Stimulated activated CD8-positive, alpha-beta memory T cell treated with anti-CD3 and anti-CD28 coated beads, Interleukin-15, amount 100 ng/mL, for 1 hour (primary cell): ENCODE measurements at regions not wholly inside any gene's neighbourhood (a gene's known extent, or its start where the extent isn't known, plus 50 kb on each side); places are given as distances from the start of the nearest gene placed in this dataset.

Source experiments
- DNase-seq: peaks from one replicate; pipeline ENCODE4 v3.0.0-alpha.2; 2020; ENCODE audit warnings: low read depth

GRCh38 chr9:75410405-75410804 is 322.1 kb downstream of the OSTF1 start:
- DNase-seq: no peak

DNA sequence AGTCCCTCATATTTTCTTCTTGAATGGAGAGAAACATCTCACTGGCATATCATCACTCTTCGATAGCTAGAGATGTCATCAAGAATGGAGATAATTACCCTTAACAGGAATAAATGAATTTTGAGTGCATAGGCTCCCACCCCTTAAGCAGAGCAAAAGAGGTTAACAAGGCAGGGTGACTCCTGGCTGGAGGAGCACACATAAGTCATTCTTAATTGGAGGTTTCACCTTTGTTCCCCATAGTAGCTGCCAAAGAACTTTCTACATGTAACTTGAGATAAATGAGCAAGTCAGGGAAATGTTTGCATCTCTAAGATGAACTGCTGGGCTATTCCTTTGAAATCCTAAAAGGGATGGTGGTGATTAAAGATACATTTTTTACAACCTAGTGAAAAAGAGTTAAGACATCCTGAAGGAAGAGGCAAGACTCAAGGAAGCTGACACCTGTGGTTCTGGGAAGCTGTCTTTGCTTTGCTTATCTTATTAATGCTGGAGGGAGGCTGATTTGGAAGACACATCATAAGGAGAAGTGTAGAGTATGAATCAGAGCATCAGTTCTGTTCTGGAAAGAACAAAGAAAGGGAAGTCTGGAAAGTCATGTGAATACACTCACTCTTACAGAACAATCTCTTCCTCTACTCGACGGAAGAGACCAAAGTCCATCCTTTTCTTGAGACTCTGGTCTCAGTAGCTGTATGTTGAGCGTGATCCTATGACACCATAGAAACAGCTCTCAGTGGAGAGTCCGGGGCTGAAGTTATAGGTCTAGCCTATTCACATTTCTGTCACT is 326.3 kb downstream of the OSTF1 start:
- DNase-seq: no peak

DNA sequence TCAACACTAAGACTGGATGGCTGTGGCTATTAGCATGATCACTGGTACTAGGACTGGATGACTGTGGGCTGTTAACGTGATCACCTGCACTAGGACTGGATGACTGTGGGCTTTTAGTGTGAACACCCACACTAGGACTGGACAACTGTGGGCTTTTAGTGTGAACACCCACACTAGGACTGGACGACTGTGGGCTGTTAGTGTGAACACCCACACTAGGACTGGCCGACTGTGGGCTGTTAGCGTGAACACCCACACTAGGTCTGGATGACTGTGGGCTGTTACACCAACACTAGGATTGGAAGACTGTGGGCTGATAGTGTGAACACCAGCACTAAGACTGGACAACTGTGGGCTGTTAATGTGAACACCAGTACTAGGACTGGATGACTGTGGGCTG is 329.2 kb downstream of the OSTF1 start:
- DNase-seq: no peak

GRCh38 chr9:75418518-75418917 is 330.2 kb downstream of the OSTF1 start:
- no peak for DNase-seq

- DNase-seq: no peak
These were observed 334.7 kb downstream of the OSTF1 start for GRCh38 chr9:75422944-75423522.

DNA sequence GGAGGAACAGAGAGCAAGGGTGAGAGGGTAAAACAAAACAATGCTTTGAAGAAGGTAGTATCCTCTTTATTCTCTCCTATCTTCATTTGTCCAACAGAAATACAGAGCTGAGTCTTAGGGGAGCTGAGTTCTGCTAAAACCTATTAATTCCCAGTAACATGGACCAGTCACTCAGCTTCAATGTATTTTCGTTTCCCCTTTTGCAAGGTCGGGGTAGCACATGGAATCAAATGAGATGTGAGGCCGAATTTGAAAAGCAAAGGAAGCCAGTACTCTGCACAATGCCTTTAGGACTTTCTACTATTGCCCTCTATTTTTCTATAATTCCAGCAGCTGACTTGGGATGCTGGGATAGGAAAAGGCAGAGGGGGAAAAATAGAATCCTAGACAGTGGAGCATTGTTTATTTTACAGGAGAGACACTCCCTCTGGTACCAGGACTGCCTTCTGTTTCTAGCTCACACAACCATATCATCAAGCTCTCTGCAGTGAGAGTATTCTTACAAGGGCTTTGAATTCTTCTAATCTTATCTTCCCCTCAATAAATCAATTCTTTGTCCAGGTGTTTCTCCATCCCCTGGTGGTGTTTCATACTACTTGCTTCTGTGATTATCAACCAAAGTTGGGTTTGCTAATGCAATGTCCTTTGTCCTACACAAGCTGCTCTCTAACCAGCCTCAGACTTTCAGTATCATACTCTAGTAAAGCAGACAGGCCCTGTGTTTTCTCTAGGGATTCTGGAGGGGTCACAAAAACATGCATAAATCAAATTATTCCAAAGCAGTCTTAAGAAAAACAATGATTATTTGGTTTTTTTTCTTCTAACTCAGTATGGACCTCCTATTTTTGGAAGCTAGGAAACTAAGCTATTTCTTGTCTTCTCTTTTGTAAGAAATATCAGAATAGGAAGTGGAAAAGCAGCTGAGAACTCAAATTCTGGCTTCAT is 341.5 kb downstream of the OSTF1 start:
- DNase-seq: no peak

GRCh38 chr9:75431375-75431774 is 343.1 kb downstream of the OSTF1 start:
- DNase-seq: no peak

GRCh38 chr9:75432386-75432785 is 344.1 kb downstream of the OSTF1 start:
- no peak for DNase-seq

DNA sequence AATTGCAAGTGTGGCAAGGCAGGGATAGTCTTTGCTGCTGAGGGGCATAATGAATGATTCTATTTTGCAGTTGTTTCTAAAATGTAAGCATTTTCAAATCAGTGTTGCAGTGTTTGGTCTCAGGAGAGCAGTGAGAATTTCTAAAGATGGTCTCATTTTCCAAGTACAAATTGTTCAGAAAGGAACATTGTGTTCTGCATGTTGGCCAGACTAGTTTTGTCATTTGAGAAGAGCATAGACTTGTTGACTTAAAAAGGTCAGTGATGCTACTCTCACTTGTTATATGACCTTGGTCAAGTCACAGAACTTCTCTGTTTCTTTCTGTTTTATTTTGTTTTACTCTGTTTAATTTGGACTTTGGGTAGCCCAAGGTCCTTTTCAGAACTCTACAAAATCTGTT is 344.6 kb downstream of the OSTF1 start:
- DNase-seq: no peak

DNA sequence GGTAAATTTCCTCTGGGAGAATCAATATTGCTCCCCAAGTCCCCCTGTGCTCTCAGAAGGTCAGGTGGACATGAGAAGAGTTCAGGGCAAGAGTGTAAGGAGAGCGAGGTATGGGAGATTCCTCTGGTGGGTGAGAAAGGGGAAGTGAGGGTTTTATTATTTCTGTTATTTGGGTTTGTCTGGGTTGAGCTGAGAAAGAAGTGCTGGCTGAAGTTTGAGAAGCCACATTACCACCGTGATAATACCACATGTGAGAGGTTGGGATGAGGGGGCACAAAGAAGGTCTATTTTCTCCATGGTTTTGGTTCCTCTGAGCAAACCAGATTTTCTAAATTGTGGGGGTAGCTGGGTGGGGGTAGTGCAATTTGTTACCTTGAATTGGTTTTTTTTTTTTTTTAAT is 350.4 kb downstream of the OSTF1 start:
- no peak for DNase-seq

- DNase-seq: no peak
These were observed 352.6 kb downstream of the OSTF1 start for GRCh38 chr9:75440914-75441313.

DNA sequence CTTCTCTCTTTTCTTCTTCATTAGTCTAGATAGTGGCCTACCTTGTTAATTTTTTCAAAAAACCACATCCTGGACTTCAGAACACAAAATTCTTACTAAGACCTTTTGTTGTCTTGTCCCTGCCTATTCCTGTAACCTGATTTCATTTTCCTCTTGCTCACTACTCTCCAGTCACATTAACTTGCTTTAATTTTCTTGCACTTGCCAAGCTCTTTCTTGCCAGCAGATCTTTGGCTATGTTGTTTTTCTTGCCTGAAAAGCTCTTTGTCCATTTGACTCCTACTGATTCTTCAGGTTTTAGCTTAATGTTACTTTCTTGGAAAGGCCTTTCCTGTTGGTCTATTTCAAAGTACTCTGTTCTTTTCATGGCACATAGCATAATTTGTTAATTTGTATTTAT is 356.8 kb downstream of the OSTF1 start:
- no peak for DNase-seq

GRCh38 chr9:75447281-75447680 is 359.0 kb downstream of the OSTF1 start:
- no peak for DNase-seq

DNA sequence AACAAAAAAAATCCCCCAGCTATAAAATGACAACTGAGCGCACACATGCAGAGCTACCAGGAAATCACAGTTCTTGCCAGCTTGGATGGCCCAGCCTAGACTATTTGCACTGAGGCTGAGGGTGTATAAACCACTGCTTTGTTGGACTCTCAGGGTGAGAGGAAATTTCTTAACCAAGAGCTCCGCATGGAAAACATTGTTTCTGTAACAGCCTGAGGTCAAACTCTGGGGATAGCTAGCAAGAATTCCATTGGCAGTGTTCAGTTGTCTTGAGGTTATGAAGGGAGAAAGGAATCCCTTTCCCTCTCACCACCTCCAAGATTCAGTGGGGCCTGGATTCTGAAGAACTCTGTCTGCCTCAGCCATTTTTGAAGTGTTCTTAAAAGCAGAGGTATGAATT is 360.0 kb downstream of the OSTF1 start:
- no peak for DNase-seq

DNA sequence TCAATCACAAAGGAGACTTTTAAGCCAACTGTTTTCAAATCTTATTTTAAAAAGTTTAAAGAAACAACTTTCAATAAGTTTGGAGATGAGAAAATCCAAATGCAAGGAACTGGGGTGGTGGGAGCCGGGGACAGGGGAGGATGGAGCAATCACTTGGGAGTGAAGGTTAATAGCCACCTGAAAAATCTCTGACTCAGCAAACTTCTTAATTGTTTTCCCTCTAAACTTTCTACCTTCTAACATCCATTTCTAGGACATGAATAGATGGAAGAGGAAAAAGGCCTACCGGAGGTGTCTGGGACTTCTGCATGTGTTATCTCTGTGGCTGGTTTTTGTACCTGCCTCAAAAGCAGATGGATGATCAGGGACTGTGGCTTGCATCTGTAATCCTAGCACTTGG is 360.6 kb downstream of the OSTF1 start:
- DNase-seq: no peak

GRCh38 chr9:75451045-75451444 is 362.7 kb downstream of the OSTF1 start:
- no peak for DNase-seq

- DNase-seq: no peak
These were observed 363.2 kb downstream of the OSTF1 start for GRCh38 chr9:75451505-75451904.

- DNase-seq: no peak
These were observed 364.2 kb downstream of the OSTF1 start for GRCh38 chr9:75452512-75452911.

DNA sequence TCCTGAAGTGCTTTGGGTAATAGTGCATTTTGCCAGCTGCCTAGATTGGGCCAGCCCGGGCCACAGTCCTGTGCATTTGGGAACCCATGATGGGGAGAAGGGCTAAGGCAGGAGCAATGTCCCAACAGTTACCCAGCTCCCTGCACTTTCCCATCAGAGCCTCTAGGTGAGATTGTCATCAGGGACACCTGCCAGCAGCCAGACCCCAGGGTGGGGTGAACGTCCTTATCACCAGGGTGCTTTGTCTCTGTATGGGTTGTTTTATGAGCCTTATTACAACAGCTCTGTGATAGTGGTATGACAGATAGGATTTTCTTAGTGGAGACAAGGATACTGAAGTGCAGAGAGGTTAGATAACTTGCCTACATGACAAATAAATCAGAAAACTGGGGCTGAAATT is 365.7 kb downstream of the OSTF1 start:
- DNase-seq: no peak

DNA sequence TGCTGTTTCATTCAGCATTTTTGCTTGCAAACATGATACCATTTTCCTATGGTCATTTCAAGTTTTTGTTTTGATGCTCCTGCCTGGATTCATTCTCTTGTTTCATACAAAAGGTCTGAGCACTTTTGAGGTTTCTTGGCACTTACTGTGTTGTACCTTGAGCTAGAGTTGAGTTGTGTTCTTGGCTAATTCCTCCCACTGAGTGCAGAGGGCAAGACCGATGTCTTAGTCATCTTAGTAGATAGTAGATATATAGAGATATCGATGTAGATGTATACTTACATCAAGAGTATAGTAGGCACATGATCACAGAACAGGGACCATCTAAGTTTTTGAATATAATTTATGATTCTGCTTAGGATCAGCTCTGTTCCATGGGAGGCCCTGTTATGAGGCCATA is 366.6 kb downstream of the OSTF1 start:
- no peak for DNase-seq

DNA sequence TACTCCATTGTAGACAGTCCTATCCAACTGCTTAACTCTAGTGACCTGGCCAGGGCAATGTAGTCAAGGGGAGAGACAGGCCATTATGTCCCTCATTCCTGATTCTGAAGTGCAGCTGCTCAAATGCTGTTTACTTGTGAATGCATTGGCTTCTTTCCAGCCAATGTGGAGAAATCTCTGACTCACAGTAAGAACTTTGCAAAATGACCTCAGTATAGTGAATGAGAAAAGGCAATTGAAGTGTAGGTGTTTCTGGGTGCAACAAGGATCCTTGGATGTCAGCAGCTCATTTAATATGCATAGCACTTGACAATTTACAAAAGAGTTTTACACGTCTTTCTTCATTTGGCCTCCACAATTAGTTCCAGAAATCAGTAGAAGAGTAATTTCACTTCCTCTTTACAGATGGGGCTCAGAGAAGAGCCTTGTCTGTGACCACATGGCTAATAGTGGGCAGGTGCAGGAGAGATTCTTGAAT is 367.2 kb downstream of the OSTF1 start:
- DNase-seq: no peak

- DNase-seq: no peak
These were observed 368.4 kb downstream of the OSTF1 start for GRCh38 chr9:75456698-75457097.
